Activated CD8-positive, alpha-beta memory T cell treated with anti-CD3 and anti-CD28 coated beads for 4 hours (primary cell): ENCODE measurements at regions not wholly inside any gene's neighbourhood (a gene's known extent, or its start where the extent isn't known, plus 50 kb on each side); places are given as distances from the start of the nearest gene placed in this dataset.

Experiments
- DNase-seq, 2 donors: peaks; one replicate each; pipeline ENCODE4 v3.0.0-alpha.2; 2020; ENCODE audit warnings: low read depth in 2 of 2

DNA sequence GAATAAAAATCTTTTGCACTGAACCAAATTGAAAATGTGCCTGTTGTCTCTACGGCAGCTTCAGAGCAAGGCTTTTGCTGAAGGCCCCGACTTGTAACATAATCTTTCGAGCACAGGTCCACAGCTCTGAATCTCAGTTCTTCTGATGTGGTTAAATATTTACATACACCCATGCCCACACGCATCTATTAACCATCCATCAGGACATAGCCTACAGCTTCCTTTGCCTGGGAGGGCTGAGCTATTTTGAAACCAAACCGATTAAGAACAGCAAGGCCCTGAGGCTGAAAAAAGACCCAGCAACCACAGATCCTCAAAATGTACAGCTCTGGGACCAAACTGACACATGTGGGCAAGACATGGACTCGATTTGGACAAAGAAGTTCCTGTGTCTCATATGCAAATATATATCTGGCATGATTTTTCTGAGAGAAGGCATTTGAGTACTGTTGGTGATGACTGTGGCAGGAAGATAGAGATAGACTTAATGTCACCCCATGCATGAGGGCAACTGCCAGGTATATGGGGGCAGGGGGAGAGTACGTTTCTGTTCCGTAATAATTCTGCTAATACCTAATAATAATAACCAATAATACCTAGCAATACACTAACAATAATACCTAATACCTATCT lies 322.7 kb upstream of the PLET1 start:
- no peak for DNase-seq

GRCh38 chr11:112584672-112585071 lies 324.0 kb upstream of the PLET1 start:
- DNase-seq, result no peak

GRCh38 chr11:112587664-112588063 lies 327.0 kb upstream of the PLET1 start:
- no peak for DNase-seq

DNA sequence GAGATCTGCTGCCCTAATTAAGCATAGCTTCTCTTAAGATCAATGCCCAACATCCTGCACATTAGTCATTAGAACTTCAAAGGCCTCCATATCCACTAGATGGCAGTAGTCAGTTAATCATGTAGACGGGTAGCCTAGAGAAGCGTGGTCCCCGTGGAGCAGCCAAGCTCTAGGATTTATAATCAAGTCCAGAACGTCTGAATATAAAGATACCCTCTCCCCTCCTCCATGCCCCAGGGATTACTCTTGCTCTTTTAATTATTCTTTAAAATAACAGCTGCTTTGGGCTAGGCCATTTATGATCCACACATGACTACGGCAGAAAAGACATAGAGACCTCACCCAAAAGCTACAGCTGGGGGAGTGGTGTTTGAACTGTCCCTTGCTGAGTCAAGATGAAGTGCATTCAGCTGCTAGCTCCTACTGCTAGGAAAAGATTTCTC lies 327.6 kb upstream of the PLET1 start:
- DNase-seq, result no peak

GRCh38 chr11:112589155-112589554 lies 328.5 kb upstream of the PLET1 start:
- no peak for DNase-seq

DNA sequence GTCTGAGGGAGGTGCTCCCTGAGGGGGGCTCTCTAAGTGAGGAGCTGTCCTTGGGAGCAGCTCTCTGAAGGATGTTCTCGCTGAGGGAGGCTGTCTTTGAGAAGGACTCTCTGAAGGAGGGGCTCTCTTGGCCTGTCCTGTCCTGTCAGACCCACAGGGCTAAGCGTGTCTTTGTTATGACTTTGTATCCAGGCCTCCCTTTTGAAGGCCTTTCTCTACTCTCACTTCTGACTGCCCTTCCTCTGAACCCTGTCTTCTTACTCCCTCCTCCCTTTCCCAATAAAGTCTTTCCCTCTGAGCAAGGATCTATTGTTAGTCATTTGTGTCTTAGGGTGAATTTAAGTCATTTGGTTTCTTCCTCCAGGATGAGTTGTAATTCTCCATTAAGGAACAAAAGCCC lies 330.1 kb upstream of the PLET1 start:
- no peak for DNase-seq

DNA sequence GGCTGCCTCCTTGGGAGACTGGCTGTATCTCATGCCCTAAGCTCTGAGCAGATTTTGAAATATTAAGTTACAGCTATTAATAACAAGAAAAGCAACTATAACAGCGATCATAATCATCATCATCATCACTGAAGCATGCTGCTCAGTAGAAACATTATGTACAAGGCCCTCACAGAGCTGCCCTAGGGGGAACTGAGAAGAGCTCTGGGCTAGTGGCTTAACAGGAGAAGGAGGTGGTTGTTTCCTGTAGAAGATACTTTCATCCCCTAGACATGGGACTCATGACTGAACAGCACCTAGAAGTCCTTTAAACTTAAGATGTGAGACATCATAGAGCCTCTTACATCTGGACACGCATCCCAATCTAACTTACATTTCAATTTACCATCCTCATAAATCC lies 332.8 kb upstream of the PLET1 start:
- DNase-seq, result no peak

DNA sequence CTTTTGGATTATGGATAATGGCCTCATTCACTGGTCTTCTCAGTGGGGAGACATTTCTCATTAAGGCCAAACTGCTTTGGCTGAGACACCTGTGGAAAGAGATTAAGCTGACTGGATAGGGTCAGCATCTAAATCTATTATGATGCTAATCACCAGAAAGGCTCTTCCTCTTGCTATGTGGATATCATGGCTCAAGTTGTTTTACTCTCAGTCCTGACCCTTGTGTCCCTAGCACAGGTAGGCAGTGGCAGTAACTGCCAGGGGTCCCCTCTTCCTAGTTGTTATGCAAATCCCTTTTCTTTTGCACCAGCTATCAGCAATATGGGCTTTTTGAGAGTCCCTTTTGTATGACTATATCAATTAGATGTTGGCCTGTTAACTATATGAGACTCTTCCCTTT lies 335.7 kb upstream of the PLET1 start:
- no peak for DNase-seq

- DNase-seq, result no peak
These were observed 336.7 kb upstream of the PLET1 start for GRCh38 chr11:112597286-112597790.

- no peak for DNase-seq
These were observed 338.6 kb upstream of the PLET1 start for GRCh38 chr11:112599265-112599664.

- DNase-seq, result no peak
These were observed 339.3 kb upstream of the PLET1 start for GRCh38 chr11:112599856-112600533.

DNA sequence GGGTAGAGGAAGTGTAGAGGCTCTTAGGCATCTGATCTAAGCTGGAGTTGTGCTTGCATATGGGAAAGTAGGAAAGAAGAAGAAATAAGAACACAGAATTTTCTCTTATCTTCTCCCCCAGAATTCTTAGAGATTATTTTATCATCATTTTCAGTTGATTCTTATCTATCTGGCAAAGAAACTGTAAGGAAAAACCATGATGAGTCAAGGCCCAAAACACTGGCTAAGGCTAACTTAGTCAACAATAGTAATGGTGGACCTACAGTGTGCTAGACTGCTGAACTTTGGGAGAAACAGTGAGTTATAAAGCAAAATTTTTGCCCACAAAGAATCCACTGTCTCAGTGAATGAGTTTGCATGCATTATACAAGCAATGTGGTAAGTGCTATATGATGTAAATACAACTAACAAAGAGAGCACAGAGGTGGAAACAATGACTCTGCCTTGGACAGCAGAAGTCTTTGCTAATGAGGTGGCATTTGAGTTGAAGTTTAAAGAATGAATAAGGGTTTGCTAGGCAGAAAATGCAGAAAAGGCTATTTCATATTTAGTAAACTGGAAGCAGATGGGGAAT lies 344.5 kb upstream of the PLET1 start:
- DNase-seq, result no peak

GRCh38 chr11:112606656-112607055 lies 346.0 kb upstream of the PLET1 start:
- no peak for DNase-seq

GRCh38 chr11:112608509-112608908 lies 347.8 kb upstream of the PLET1 start:
- DNase-seq, result no peak

DNA sequence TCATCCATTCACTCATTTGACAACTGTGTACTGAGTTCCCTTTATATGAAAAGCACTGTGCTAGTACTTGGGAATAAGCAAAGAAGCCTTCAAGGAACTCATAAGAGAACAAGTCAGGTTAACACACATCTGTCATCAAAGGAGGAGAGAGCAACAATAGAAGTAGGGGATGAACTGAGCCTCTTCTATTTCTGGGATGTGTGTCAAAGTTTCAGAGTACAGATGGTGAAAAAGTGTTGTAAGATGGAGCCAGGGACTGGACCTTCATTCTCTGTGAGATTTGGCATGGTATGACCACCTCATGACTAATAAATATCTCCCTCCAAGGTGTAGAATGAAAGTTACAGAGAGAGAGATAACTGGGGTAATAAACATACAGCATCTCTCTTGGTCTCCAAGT lies 349.8 kb upstream of the PLET1 start:
- DNase-seq, result no peak

GRCh38 chr11:112610996-112611750 lies 350.0 kb upstream of the NCAM1 start:
- DNase-seq, result no peak

DNA sequence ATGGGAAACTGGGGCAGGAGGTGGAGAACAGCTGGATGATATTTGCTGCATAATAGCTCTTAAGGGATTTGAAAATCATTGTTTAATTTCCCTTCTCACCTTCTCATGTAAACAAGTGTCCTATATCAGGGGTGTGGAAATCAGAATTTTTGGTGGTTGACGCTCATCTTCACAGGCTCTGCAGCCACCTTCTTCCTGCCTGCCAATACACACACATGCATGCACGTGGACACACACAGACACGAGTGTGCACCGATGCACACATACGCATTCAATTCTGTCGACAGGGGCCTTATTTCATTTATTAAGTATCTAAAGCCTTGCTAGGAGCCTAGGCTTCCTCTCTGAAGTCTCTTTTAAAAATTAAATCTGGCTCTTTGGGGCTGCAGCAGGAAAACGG lies 349.4 kb upstream of the NCAM1 start:
- DNase-seq, result no peak

DNA sequence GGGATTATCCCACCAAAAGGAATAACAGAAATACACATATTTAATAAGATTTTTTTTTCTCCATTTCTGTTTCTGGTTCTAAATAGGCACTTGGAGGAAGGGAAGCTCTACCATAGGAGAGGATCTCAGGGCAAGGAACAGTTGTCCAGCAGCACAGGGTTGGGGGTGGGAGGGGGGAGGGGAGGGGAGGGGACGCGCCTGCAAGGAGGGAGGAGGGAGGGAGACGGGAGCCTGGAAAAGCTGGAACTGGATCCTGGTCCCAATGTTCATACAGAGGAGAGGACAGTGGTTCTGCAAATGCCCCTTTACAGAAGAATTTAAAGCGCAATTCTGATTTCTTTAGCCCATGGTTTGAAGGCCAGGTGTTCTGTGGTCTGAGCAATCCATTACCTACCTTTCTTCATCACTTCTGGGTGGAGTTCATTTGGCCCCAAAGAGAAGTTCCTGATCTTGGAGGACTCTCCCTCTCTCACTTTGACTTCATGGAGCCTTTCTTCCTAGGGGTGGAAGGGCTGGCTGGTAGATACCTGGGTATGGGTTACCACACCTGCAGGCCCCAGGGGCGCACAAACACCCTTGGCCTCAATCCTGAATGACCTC lies 348.9 kb upstream of the NCAM1 start:
- DNase-seq, result no peak

GRCh38 chr11:112613051-112613972 lies 347.9 kb upstream of the NCAM1 start:
- DNase-seq, result no peak

DNA sequence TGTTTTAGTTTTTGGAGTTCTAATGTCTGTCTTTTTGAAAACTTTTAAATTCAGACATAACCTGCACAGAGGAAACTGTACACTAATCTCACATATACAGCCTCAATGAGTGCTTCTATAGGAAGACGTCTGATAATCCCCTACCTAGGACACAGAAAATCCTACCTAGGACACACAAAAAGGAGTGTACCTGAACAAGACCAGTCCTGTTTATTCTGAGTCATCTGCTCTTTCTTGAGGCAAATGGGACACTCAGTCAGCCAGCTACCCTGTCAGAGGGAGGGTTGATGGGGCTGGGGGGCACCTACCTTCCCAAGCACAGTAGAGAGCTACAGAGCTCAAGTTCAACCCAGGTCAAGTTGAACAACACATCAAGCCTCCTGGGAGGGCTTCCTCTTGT lies 346.6 kb upstream of the NCAM1 start:
- DNase-seq, result no peak

GRCh38 chr11:112615238-112615637 lies 346.0 kb upstream of the NCAM1 start:
- DNase-seq, result no peak
